PC-3 (cell line): ENCODE measurements at regions not wholly inside any gene's neighbourhood (a gene's known extent, or its start where the extent isn't known, plus 50 kb on each side); places are given as distances from the start of the nearest gene placed in this dataset.
"Not testable (repeated sequence)": the region's sequence is repeated elsewhere in the genome, so short reads cannot be mapped to it uniquely, and the experiment has no call there.

Source experiments
- ATAC-seq: fragments of 200-7000 bp; cut with Tn5 transposase; 2 replicates; pipeline ENCODE4 v1.9.1; 2020; ENCODE audit warnings: mild to moderate bottlenecking, moderate library complexity
- BruUV-seq: library from RNA; stranded (reverse); fragments of 400-500 nt; replicated peaks from 2 replicates; lab custom pipeline; 2021; lab: Mats Ljungman, UMichigan
- CTCF ChIA-PET: fragments of 300-600 bp; sonication (Branson Sonifier 250); formaldehyde crosslinking; loops from one replicate; lab custom pipeline; 2022; ENCODE audit warnings: antibody characterized with exemption; lab: Charles Lee
- POLR2A ChIA-PET: fragments of 300-600 bp; sonication (Branson Sonifier 250); formaldehyde crosslinking; loops from one replicate; lab custom pipeline; 2022; ENCODE audit warnings: antibody characterized with exemption; ENCODE audit not compliant: unreplicated experiment; lab: Charles Lee
- DNase-seq: peaks from one replicate; pipeline ENCODE4 v3.0.0-alpha.2; 2015
- H2AFZ ChIP-seq: fragments of 300-600 bp; sonication (generic); 2 replicates; pipeline ENCODE4 v1.6.0; 2016; ENCODE audit warnings: antibody characterized with exemption, low read length
- H3F3A ChIP-seq: fragments of 300-600 bp; sonication (generic); one replicate; pipeline ENCODE4 v1.6.0; 2017; ENCODE audit warnings: antibody characterized with exemption, low read length, control low read depth, mild to moderate bottlenecking; ENCODE audit not compliant: unreplicated experiment
- H3K27ac ChIP-seq: fragments of 300-600 bp; sonication (generic); 2 replicates; pipeline ENCODE4 v1.5.1; 2016; ENCODE audit warnings: mild to moderate bottlenecking, low read length
- H3K27me3 ChIP-seq: fragments of 300-600 bp; sonication (generic); 2 replicates; pipeline ENCODE4 v1.6.1; 2016; ENCODE audit warnings: low read length, mixed read lengths
- H3K36me3 ChIP-seq: fragments of 300-600 bp; sonication (generic); 2 replicates; pipeline ENCODE4 v1.6.1; 2016; ENCODE audit warnings: low read depth, mixed run types, low read length, mixed read lengths
- H3K4me1 ChIP-seq: fragments of 300-600 bp; sonication (generic); 2 replicates; pipeline ENCODE4 v1.5.1; 2016; ENCODE audit warnings: low read length; ENCODE audit not compliant: insufficient read depth
- H3K4me2 ChIP-seq: fragments of 300-600 bp; sonication (generic); 2 replicates; pipeline ENCODE4 v1.6.0; 2016; ENCODE audit warnings: low read length
- H3K4me3 ChIP-seq: fragments of 300-600 bp; sonication (generic); 2 replicates; pipeline ENCODE4 v1.5.1; 2016; ENCODE audit warnings: mild to moderate bottlenecking, low read length, mixed read lengths
- H3K79me2 ChIP-seq: fragments of 300-600 bp; sonication (generic); 2 replicates; pipeline ENCODE4 v1.6.1; 2017; ENCODE audit warnings: low read length, mixed read lengths
- H3K9ac ChIP-seq: fragments of 300-600 bp; sonication (generic); 2 replicates; pipeline ENCODE4 v1.6.0; 2016; ENCODE audit warnings: mild to moderate bottlenecking, low read length
- H3K9me2 ChIP-seq: fragments of 300-600 bp; sonication (generic); replicated peaks from 2 replicates; pipeline ENCODE4 v1.6.1; 2016; ENCODE audit warnings: mixed run types, low read length, mixed read lengths
- H3K9me3 ChIP-seq: fragments of 300-600 bp; sonication (generic); 2 replicates; pipeline ENCODE4 v1.6.1; 2016; ENCODE audit warnings: low read length, mixed read lengths
- H4K20me1 ChIP-seq: fragments of 300-600 bp; sonication (generic); 2 replicates; pipeline ENCODE4 v1.6.1; 2016; ENCODE audit warnings: low read length, mixed read lengths
- EZH2 ChIP-seq: fragments of 300-600 bp; sonication (generic); IDR thresholded peaks from one replicate; pipeline ENCODE4 v1.6.1; 2017; ENCODE audit warnings: antibody characterized with exemption, mild to moderate bottlenecking, low read length; ENCODE audit not compliant: unreplicated experiment
- EZH2phosphoT487 ChIP-seq: fragments of 300-600 bp; sonication (generic); IDR thresholded peaks from 2 replicates; pipeline ENCODE4 v1.6.1; 2018; ENCODE audit warnings: mild to moderate bottlenecking, antibody characterized with exemption, low read length, borderline replicate concordance
- intact Hi-C: fragments of 100-400 bp; cut with micrococcal nuclease; formaldehyde crosslinking; loops from 2 replicates; pipeline ENCODE4 v1.9.0; 2023
- TF ChIP-seq, protein P1 (sequence below): fragments of 300-600 bp; sonication (generic); conservative IDR thresholded peaks from 2 replicates; pipeline ENCODE4 v1.5.1; 2017; ENCODE audit warnings: antibody characterized with exemption, low read depth, mild to moderate bottlenecking, low read length

- no peak overlapping the region for H3K4me2 ChIP-seq
- CTCF ChIA-PET: no interaction called here
- no peaks in the 10 kb centered on the region for H3K36me3 ChIP-seq
- no peaks in the 10 kb centered on the region for H3K9me3 ChIP-seq
- no peaks in the 10 kb centered on the region for H3K9me2 ChIP-seq
- H3K9ac ChIP-seq: no peak overlapping the region
- intact Hi-C loops: no loop called here
- TF ChIP-seq, protein P1, sequence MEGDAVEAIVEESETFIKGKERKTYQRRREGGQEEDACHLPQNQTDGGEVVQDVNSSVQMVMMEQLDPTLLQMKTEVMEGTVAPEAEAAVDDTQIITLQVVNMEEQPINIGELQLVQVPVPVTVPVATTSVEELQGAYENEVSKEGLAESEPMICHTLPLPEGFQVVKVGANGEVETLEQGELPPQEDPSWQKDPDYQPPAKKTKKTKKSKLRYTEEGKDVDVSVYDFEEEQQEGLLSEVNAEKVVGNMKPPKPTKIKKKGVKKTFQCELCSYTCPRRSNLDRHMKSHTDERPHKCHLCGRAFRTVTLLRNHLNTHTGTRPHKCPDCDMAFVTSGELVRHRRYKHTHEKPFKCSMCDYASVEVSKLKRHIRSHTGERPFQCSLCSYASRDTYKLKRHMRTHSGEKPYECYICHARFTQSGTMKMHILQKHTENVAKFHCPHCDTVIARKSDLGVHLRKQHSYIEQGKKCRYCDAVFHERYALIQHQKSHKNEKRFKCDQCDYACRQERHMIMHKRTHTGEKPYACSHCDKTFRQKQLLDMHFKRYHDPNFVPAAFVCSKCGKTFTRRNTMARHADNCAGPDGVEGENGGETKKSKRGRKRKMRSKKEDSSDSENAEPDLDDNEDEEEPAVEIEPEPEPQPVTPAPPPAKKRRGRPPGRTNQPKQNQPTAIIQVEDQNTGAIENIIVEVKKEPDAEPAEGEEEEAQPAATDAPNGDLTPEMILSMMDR: no peak
- TF ChIP-seq EZH2phosphoT487 (no peak), EZH2 (no peak)
- POLR2A ChIA-PET: no interaction called here
- H3K4me1 ChIP-seq: no peaks in the 10 kb centered on the region
- no peak overlapping the region for H2AFZ ChIP-seq
- DNase-seq (no peak), ATAC-seq (no peak)
- no peak overlapping the region for H3K4me3 ChIP-seq
- no TSS peak for BruUV-seq
- H4K20me1 ChIP-seq: no peaks in the 10 kb centered on the region
- H3K79me2 ChIP-seq: no peaks in the 10 kb centered on the region
- peaks cover 4% of the 10 kb centered on the region; the same call in 1 of the 2 replicates for H3K27me3 ChIP-seq
- H3K27ac ChIP-seq: no peak overlapping the region
- no peaks in the 10 kb centered on the region for H3F3A ChIP-seq
Observed at GRCh38 chr21:35713914-35714313, 346.4 kb downstream of the SETD4 start.

- Histone ChIP-seq H3K27ac (no peak overlapping the region), H3K9me2 (no peaks in the 10 kb centered on the region), H2AFZ (no peak overlapping the region), H3K79me2 (no peaks in the 10 kb centered on the region), H3K4me1 (no peaks in the 10 kb centered on the region), H3K4me3 (no peak overlapping the region), H3K9me3 (no peaks in the 10 kb centered on the region), H3K27me3 (peaks cover 18% of the 10 kb centered on the region; the same call in 1 of the 2 replicates), H3K9ac (no peak overlapping the region), H3K36me3 (no peaks in the 10 kb centered on the region), H3F3A (no peaks in the 10 kb centered on the region), H4K20me1 (no peaks in the 10 kb centered on the region), H3K4me2 (no peak overlapping the region)
- ChIA-PET POLR2A (no interaction called here), CTCF (no interaction called here)
- BruUV-seq: no TSS peak
- DNase-seq: no peak
- intact Hi-C loops: no loop called here
- TF ChIP-seq, protein P1: no peak
- TF ChIP-seq EZH2phosphoT487 (no peak), EZH2 (no peak)
- ATAC-seq: no peak
Observed at GRCh38 chr21:35711661-35712060, 348.7 kb downstream of the SETD4 start.

DNA sequence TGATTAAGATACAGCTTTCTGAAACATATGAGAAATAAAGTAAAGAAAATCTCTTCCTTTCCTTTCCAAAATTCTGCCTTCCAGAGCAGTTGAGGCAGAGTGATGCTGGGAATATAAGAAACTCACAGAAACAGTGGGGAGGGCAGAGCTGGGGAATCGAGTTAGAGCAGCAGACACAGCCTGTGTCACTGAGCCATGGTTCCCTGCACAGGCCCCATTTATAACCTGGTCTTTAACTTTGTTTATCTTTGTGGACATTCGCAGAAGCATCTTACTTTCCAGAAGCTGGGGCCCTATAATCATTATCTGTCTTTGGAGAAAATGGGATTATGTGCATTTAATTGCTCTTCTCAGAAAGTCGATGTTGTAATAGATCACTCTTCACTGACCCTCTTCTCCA lies 349.1 kb downstream of the SETD4 start:
- POLR2A ChIA-PET: no interaction called here
- no peaks in the 10 kb centered on the region for H3F3A ChIP-seq
- CTCF ChIA-PET: no interaction called here

GRCh38 chr21:35709990-35710389 lies 350.3 kb downstream of the SETD4 start:
- H3K9me2 ChIP-seq, ATAC-seq, H3K9me3 ChIP-seq, H3K36me3 ChIP-seq, H3K4me1 ChIP-seq, H3K4me2 ChIP-seq, DNase-seq, H2AFZ ChIP-seq, H3K9ac ChIP-seq, H4K20me1 ChIP-seq, POLR2A ChIA-PET, intact Hi-C loops, H3K27ac ChIP-seq, H3K79me2 ChIP-seq, BruUV-seq, H3K4me3 ChIP-seq, H3F3A ChIP-seq, CTCF ChIA-PET: not testable (repeated sequence)
- peaks cover 22% of the 10 kb centered on the region; the same call in 1 of the 2 replicates for H3K27me3 ChIP-seq

More for the DNA sequence above, 349.1 kb downstream of the SETD4 start:
- DNase-seq (no peak), ATAC-seq (no peak)
- Histone ChIP-seq H3K9me3 (no peaks in the 10 kb centered on the region), H3K36me3 (no peaks in the 10 kb centered on the region), H3K9me2 (no peaks in the 10 kb centered on the region), H3K27me3 (peaks cover 22% of the 10 kb centered on the region; the same call in 1 of the 2 replicates), H2AFZ (no peak overlapping the region), H3K4me3 (no peak overlapping the region), H3K4me1 (no peaks in the 10 kb centered on the region), H3K27ac (no peak overlapping the region), H3K9ac (no peak overlapping the region), H4K20me1 (no peaks in the 10 kb centered on the region), H3K79me2 (no peaks in the 10 kb centered on the region), H3K4me2 (no peak overlapping the region)
- intact Hi-C loops: no loop called here
- BruUV-seq: no TSS peak
- TF ChIP-seq, protein P1: no peak
- no peak for TF ChIP-seq EZH2phosphoT487
- no peak for TF ChIP-seq EZH2
